Nephron progenitor cell (in vitro differentiated cells): ENCODE measurements at regions not wholly inside any gene's neighbourhood (a gene's known extent, or its start where the extent isn't known, plus 50 kb on each side); places are given as distances from the start of the nearest gene placed in this dataset.

ENCODE experiments used
- DNase-seq: peaks from one replicate; pipeline ENCODE4 v3.0.0; 2021
- H3K27ac Mint-ChIP-seq: 2 replicates; pipeline ENCODE4 v1.8.0; 2021; ENCODE audit warnings: mild to moderate bottlenecking, moderate library complexity, mixed read lengths
- H3K27me3 Mint-ChIP-seq: 2 replicates; pipeline ENCODE4 v1.8.0; 2021; ENCODE audit warnings: mild to moderate bottlenecking, low read depth, mixed read lengths; ENCODE audit not compliant: poor library complexity
- H3K36me3 Mint-ChIP-seq: 2 replicates; pipeline ENCODE4 v1.8.0; 2021; ENCODE audit warnings: low read depth, mixed read lengths
- H3K4me1 Mint-ChIP-seq: 2 replicates; pipeline ENCODE4 v1.8.0; 2021; ENCODE audit warnings: mixed read lengths
- H3K4me3 Mint-ChIP-seq: 2 replicates; pipeline ENCODE4 v1.8.0; 2021; ENCODE audit warnings: mild to moderate bottlenecking, moderate library complexity, mixed read lengths
- H3K9me3 Mint-ChIP-seq: 2 replicates; pipeline ENCODE4 v1.8.0; 2021; ENCODE audit warnings: mild to moderate bottlenecking, moderate library complexity, mixed read lengths
- CTCF ChIP-seq: fragments of 200-600 bp; sonication (generic); IDR thresholded peaks from 2 replicates; pipeline ENCODE4 v1.5.0; 2021; ENCODE audit warnings: antibody characterized with exemption

GRCh38 chr13:76820759-76821158 is 65.4 kb downstream of the KCTD12 start:
- Mint-ChIP-seq H3K4me1 (no peaks in the 10 kb centered on the region), H3K9me3 (no peaks in the 10 kb centered on the region), H3K4me3 (no peak overlapping the region), H3K27ac (no peak overlapping the region), H3K27me3 (peaks cover 10% of the 10 kb centered on the region), H3K36me3 (no peaks in the 10 kb centered on the region)
- TF ChIP-seq CTCF = no peak
- no peak for DNase-seq

- Mint-ChIP-seq H3K4me3 (no peak overlapping the region), H3K4me1 (no peaks in the 10 kb centered on the region), H3K9me3 (no peaks in the 10 kb centered on the region), H3K27ac (no peak overlapping the region), H3K27me3 (peaks cover 11% of the 10 kb centered on the region), H3K36me3 (no peaks in the 10 kb centered on the region)
- TF ChIP-seq CTCF = no peak
- no peak for DNase-seq
Observed at GRCh38 chr13:76816394-76816793, 69.8 kb downstream of the KCTD12 start.

- Mint-ChIP-seq H3K9me3 (no peaks in the 10 kb centered on the region), H3K4me3 (no peak overlapping the region), H3K4me1 (no peaks in the 10 kb centered on the region), H3K27ac (no peak overlapping the region), H3K36me3 (no peaks in the 10 kb centered on the region), H3K27me3 (peaks cover 14% of the 10 kb centered on the region)
- DNase-seq = no peak
- no peak for TF ChIP-seq CTCF
Observed at GRCh38 chr13:76815344-76815743, 70.9 kb downstream of the KCTD12 start.

GRCh38 chr13:76813891-76814290 is 72.3 kb downstream of the KCTD12 start:
- DNase-seq = no peak
- TF ChIP-seq CTCF = no peak
- Mint-ChIP-seq H3K27ac (no peak overlapping the region), H3K4me3 (no peak overlapping the region), H3K27me3 (peaks cover 14% of the 10 kb centered on the region), H3K9me3 (no peaks in the 10 kb centered on the region), H3K36me3 (no peaks in the 10 kb centered on the region), H3K4me1 (no peaks in the 10 kb centered on the region)

- H3K9me3 Mint-ChIP-seq = peaks cover 7% of the 10 kb centered on the region
- TF ChIP-seq CTCF = no peak
- H3K27ac Mint-ChIP-seq = no peak overlapping the region
- DNase-seq = no peak
- H3K36me3 Mint-ChIP-seq = no peaks in the 10 kb centered on the region
- H3K27me3 Mint-ChIP-seq = peaks cover 12% of the 10 kb centered on the region
- H3K4me1 Mint-ChIP-seq = no peaks in the 10 kb centered on the region
- H3K4me3 Mint-ChIP-seq = no peak overlapping the region
Observed at GRCh38 chr13:76813000-76813691, 73.1 kb downstream of the KCTD12 start.

GRCh38 chr13:76812206-76812897 is 73.9 kb downstream of the KCTD12 start:
- Mint-ChIP-seq H3K4me3 (no peak overlapping the region), H3K27ac (no peak overlapping the region), H3K36me3 (no peaks in the 10 kb centered on the region), H3K4me1 (no peaks in the 10 kb centered on the region), H3K27me3 (peaks cover 8% of the 10 kb centered on the region), H3K9me3 (peaks cover 8% of the 10 kb centered on the region)
- TF ChIP-seq CTCF = no peak
- DNase-seq = no peak
